ENCODE measurements at regions not wholly inside any gene's neighbourhood (a gene's known extent, or its start where the extent isn't known, plus 50 kb on each side); places are given as distances from the start of the nearest gene placed in this dataset.

DNA sequence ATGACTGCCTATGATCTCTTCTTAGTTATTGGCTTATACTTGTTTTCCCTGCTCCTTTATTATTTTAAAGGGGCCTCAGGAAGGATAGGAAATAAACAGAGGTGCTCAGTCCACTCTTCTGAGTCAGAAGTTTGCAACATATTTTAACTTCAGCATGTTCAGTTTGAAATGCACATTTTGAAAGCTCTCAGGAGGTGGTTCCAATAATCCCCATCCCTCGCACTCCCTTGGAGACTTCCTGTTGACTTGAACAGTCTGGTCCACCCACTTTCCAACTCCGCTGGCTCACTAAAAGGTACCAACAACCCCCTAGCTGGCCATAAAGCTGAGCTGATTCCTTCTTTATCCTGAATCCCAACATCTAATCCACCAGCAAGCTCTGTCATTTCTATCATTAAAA is 78.3 kb upstream of the DUSP21 start:
- Histone ChIP-seq H2AFZ (ENCODE audit: low read length) (no peak overlapping the region), H3K27me3 (ENCODE audit: control insufficient read depth in 1 of 2, insufficient read depth in 2 of 2, low read length in 2 of 2) (no peaks in the 10 kb centered on the region), H3K9me3 (ENCODE audit: low read length) (no peaks in the 10 kb centered on the region), H3K4me1 (ENCODE audit: insufficient read depth, low read length) (no peaks in the 10 kb centered on the region), H3K9ac (ENCODE audit: insufficient read depth, low read depth, low read length) (no peak overlapping the region), H3K4me2 (ENCODE audit: low read depth, low read length) (no peak overlapping the region), H4K20me1 (ENCODE audit: insufficient read depth, low read length) (no peaks in the 10 kb centered on the region), H3K4me3 (replicated peaks in 1 of 3; ENCODE audit: insufficient read depth in 1 of 3, low read depth in 2 of 3, low read length in 3 of 3) (no peak overlapping the region), H3K27ac (ENCODE audit: extremely low read length, insufficient read depth, low read length) (no peak overlapping the region), H3K36me3 (replicated peaks in 1 of 2; ENCODE audit: control insufficient read depth in 1 of 2, insufficient read depth in 2 of 2, low read length in 2 of 2) (no peaks in the 10 kb centered on the region), H3K79me2 (ENCODE audit: insufficient read depth, low read length) (no peaks in the 10 kb centered on the region)
- DNase-seq (ENCODE audit: low spot score): no peak
- no peak for FAIRE-seq
- TF ChIP-seq FOXP1 (IDR thresholded peaks at IDR 0.05): no peak
- no peak for TF ChIP-seq FOXP1 (CRISPR knock-in tag; IDR thresholded peaks at IDR 0.05)
- TF ChIP-seq ZNF101 (CRISPR knock-in tag; IDR thresholded peaks at IDR 0.05; ENCODE audit: borderline replicate concordance, low read depth): no peak
- TF ChIP-seq SMAD3 (CRISPR knock-in tag; IDR thresholded peaks at IDR 0.05): no peak
- TF ChIP-seq SP140L (CRISPR knock-in tag; IDR thresholded peaks at IDR 0.05; ENCODE audit: borderline replicate concordance): no peak
- TF ChIP-seq TFE3 (CRISPR knock-in tag; IDR thresholded peaks at IDR 0.05): no peak
- no peak for TF ChIP-seq JUNB (CRISPR knock-in tag; IDR thresholded peaks at IDR 0.05; ENCODE audit: borderline replicate concordance)
- TF ChIP-seq, protein P1, sequence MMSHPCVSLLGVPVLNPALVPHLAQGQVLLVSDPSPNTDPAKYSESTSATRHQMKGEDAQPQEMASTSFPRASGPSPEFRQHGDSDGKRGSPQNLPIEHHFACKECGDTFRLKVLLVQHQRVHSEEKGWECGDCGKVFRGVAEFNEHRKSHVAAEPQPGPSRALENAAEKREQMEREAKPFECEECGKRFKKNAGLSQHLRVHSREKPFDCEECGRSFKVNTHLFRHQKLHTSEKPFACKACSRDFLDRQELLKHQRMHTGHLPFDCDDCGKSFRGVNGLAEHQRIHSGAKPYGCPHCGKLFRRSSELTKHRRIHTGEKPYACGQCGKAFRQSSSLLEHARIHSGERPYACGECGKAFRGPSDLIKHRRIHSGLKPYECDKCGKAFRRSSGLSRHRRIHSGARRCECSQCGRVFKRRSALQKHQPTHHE (CRISPR knock-in tag; IDR thresholded peaks at IDR 0.05; ENCODE audit: borderline replicate concordance): no peak
- POLR2A ChIA-PET: no interaction called here
- ATAC-seq: no peak
- CTCF ChIA-PET (ENCODE audit: low intra/inter-chr PET ratio, low total read pairs): no interaction called here
- no TSS peak for BruUV-seq (replicated peaks)
- in situ Hi-C loops (cut with HindIII; ENCODE audit: extremely low pct_ligation_motif_present, low pct_unique_long_range_greater_than_20kb): no loop called here
- intact Hi-C loops (cut with micrococcal nuclease; ENCODE audit: unreplicated experiment): no loop called here
- WGBS (ENCODE audit: low lambda C conversion rate): 23% methylated on average over 2 of the region's 2 CpGs

Data from HepG2 (cell line).